ENCODE measurements at regions not wholly inside any gene's neighbourhood (a gene's known extent, or its start where the extent isn't known, plus 50 kb on each side); places are given as distances from the start of the nearest gene placed in this dataset.
A peak's percentile ranks its signal among the peaks of the same experiment; 100 is the strongest.

- no peak overlapping the region for H3K4me3 ChIP-seq (ENCODE audit: low read length)
- no peak for TF ChIP-seq SMC3 (conservative IDR thresholded peaks at IDR 0.05; ENCODE audit: poor library complexity)
- no peak for TF ChIP-seq EP300 (conservative IDR thresholded peaks at IDR 0.05; ENCODE audit: poor library complexity, severe bottlenecking)
- no peak for TF ChIP-seq RAD21 (conservative IDR thresholded peaks at IDR 0.05)
- no peak for TF ChIP-seq MXI1 (conservative IDR thresholded peaks at IDR 0.05; ENCODE audit: poor library complexity, severe bottlenecking)
- TF ChIP-seq REST (IDR thresholded peaks at IDR 0.05; ENCODE audit: borderline replicate concordance): no peak
- no peak for TF ChIP-seq POLR2AphosphoS5 (IDR thresholded peaks at IDR 0.05)
- TF ChIP-seq EZH2 (IDR thresholded peaks at IDR 0.05; ENCODE audit: borderline replicate concordance, insufficient read depth, low read length, poor library complexity, severe bottlenecking): no peak
- no peak for TF ChIP-seq CTCF (IDR thresholded peaks at IDR 0.05; ENCODE audit: poor library complexity, severe bottlenecking)
- TF ChIP-seq TAF1 (IDR thresholded peaks at IDR 0.05; ENCODE audit: low read depth): no peak
- H3K9me2 ChIP-seq (ENCODE audit: insufficient read depth, low read length): no peaks in the 10 kb centered on the region
- no peak overlapping the region for H3K9ac ChIP-seq (ENCODE audit: low read length)
- H3F3A ChIP-seq (ENCODE audit: insufficient read depth, low read length, poor library complexity, severe bottlenecking): no peaks in the 10 kb centered on the region
- H3K27me3 ChIP-seq (ENCODE audit: insufficient read depth, low read depth, low read length): no peaks in the 10 kb centered on the region
- H3K36me3 ChIP-seq (ENCODE audit: insufficient read depth, low read length): no peaks in the 10 kb centered on the region
- H3K79me2 ChIP-seq (replicated peaks; ENCODE audit: insufficient read depth, low read length): no peaks in the 10 kb centered on the region
- H3K9me3 ChIP-seq (ENCODE audit: low read length): no peaks in the 10 kb centered on the region
- H2AFZ ChIP-seq (ENCODE audit: low read depth, low read length): no peak overlapping the region
- peak overlapping the region; percentile 7 for H3K27ac ChIP-seq (ENCODE audit: low read length)
- no peaks in the 10 kb centered on the region for H4K20me1 ChIP-seq (ENCODE audit: insufficient read depth)
- no peak overlapping the region for H3K4me2 ChIP-seq (ENCODE audit: low read length)
Measured at GRCh38 chr6:19444481-19444880, 392.7 kb upstream of the ID4 start.

- H3K9ac ChIP-seq (ENCODE audit: low read length): no peak overlapping the region
Measured at GRCh38 chr6:19446570-19446969, 390.6 kb upstream of the ID4 start.

More at GRCh38 chr6:19446570-19446969, 390.6 kb upstream of the ID4 start:
- Histone ChIP-seq H3K4me2 (ENCODE audit: low read length) (no peak overlapping the region), H3K4me3 (ENCODE audit: low read length) (no peak overlapping the region), H3K79me2 (replicated peaks; ENCODE audit: insufficient read depth, low read length) (no peaks in the 10 kb centered on the region), H3K9me2 (ENCODE audit: insufficient read depth, low read length) (no peaks in the 10 kb centered on the region), H3K9me3 (ENCODE audit: low read length) (no peaks in the 10 kb centered on the region), H3K36me3 (ENCODE audit: insufficient read depth, low read length) (no peaks in the 10 kb centered on the region), H2AFZ (ENCODE audit: low read depth, low read length) (no peak overlapping the region), H3K27ac (ENCODE audit: low read length) (no peak overlapping the region), H4K20me1 (ENCODE audit: insufficient read depth) (no peaks in the 10 kb centered on the region), H3K27me3 (ENCODE audit: insufficient read depth, low read depth, low read length) (no peaks in the 10 kb centered on the region), H3F3A (ENCODE audit: insufficient read depth, low read length, poor library complexity, severe bottlenecking) (no peaks in the 10 kb centered on the region)
- TF ChIP-seq REST (IDR thresholded peaks at IDR 0.05; ENCODE audit: borderline replicate concordance) (no peak), EP300 (conservative IDR thresholded peaks at IDR 0.05; ENCODE audit: poor library complexity, severe bottlenecking) (no peak), MXI1 (conservative IDR thresholded peaks at IDR 0.05; ENCODE audit: poor library complexity, severe bottlenecking) (no peak), CTCF (IDR thresholded peaks at IDR 0.05; ENCODE audit: poor library complexity, severe bottlenecking) (no peak), POLR2AphosphoS5 (IDR thresholded peaks at IDR 0.05) (no peak), RAD21 (conservative IDR thresholded peaks at IDR 0.05) (no peak), TAF1 (IDR thresholded peaks at IDR 0.05; ENCODE audit: low read depth) (no peak), EZH2 (IDR thresholded peaks at IDR 0.05; ENCODE audit: borderline replicate concordance, insufficient read depth, low read length, poor library complexity, severe bottlenecking) (no peak), SMC3 (conservative IDR thresholded peaks at IDR 0.05; ENCODE audit: poor library complexity) (no peak)
